ENCODE measurements at regions not wholly inside any gene's neighbourhood (a gene's known extent, or its start where the extent isn't known, plus 50 kb on each side); places are given as distances from the start of the nearest gene placed in this dataset.

DNA sequence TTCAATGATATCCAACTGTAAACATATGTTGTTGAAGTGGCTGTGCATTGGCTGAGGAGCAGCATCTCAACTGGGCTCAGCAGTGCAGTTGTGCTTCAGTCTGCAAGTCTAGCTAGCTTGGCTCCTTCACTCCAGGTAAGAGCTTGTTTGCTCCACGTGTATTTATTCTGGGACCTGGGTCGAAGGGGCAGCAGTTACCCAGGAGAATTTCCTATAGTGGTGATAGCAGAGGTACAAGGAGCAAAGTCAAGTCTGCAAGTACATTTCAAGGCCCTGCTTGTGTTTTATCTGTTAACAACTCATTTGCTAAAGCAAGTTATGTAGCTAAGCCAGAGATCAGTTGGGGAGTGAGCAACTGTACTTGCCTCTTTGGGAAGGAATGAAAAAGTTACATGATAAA is 286.2 kb upstream of the UMPS start:
- no peak overlapping the region for H3K9ac ChIP-seq (replicated peaks in 1 of 4; ENCODE audit: extremely low read depth in 1 of 4, low read depth in 3 of 4, low read length in 3 of 4)
- TF ChIP-seq SP4 (IDR thresholded peaks at IDR 0.05; ENCODE audit: low read length) (no peak), TAF1 (IDR thresholded peaks at IDR 0.05; ENCODE audit: low read depth, low read length) (no peak), RBBP5 (IDR thresholded peaks at IDR 0.05; ENCODE audit: borderline replicate concordance, low read depth, low read length) (no peak), JUN (IDR thresholded peaks at IDR 0.05; ENCODE audit: low read depth, low read length) (no peak), ASH2L (IDR thresholded peaks at IDR 0.05; ENCODE audit: low read length) (no peak)
- no peak overlapping the region for H3K56ac ChIP-seq (replicated peaks; ENCODE audit: insufficient read length, low read depth, low read length)
- H2AK5ac ChIP-seq (ENCODE audit: low read depth, low read length): no peak overlapping the region
- no peak overlapping the region for H4K8ac ChIP-seq (ENCODE audit: extremely low read depth, insufficient read depth, low read length)
- no peak overlapping the region for H3K4me2 ChIP-seq (ENCODE audit: insufficient read depth in 1 of 2, low read depth in 2 of 2, low read length in 2 of 2)
- H3K4me3 ChIP-seq (ENCODE audit: extremely low read depth in 1 of 4, insufficient read depth in 2 of 4, low read depth in 3 of 4, low read length in 4 of 4): no peak overlapping the region
- H4K20me1 ChIP-seq (replicated peaks in 1 of 2; ENCODE audit: control insufficient read depth in 1 of 2, insufficient read depth in 2 of 2, low read length in 2 of 2): no peaks in the 10 kb centered on the region
- no peaks in the 10 kb centered on the region for H3K79me2 ChIP-seq (ENCODE audit: control insufficient read depth in 1 of 2, insufficient read depth in 2 of 2, low read length in 2 of 2)
- no peak overlapping the region for H3K23ac ChIP-seq (ENCODE audit: insufficient read length)
- no peaks in the 10 kb centered on the region for H3K9me3 ChIP-seq (ENCODE audit: insufficient read depth in 2 of 2, low read depth in 1 of 2, low read length in 1 of 2)
- no peaks in the 10 kb centered on the region; the same call in 1 of the 2 replicates for H3K23me2 ChIP-seq (ENCODE audit: low read depth, low read length)
- H3K27ac ChIP-seq (ENCODE audit: low read depth, low read length): no peak overlapping the region
- H3K14ac ChIP-seq (ENCODE audit: insufficient read length): no peak overlapping the region
- FAIRE-seq (no peak), DNase-seq (ENCODE audit: low read depth in 1 of 2, low spot score in 2 of 2) (no peak)
- no peak overlapping the region for H2BK12ac ChIP-seq (ENCODE audit: low read depth, low read length)
- H2BK20ac ChIP-seq (ENCODE audit: low read length): no peak overlapping the region
- H2BK120ac ChIP-seq (replicated peaks; ENCODE audit: low read depth, low read length): no peak overlapping the region
- H2BK15ac ChIP-seq (ENCODE audit: low read length): no peak overlapping the region
- H3K79me1 ChIP-seq (ENCODE audit: low read depth, low read length): no peaks in the 10 kb centered on the region
- no peaks in the 10 kb centered on the region for H3K36me3 ChIP-seq (ENCODE audit: control insufficient read depth in 2 of 4, insufficient read depth in 4 of 4, low read length in 3 of 4)
- H3K27me3 ChIP-seq (replicated peaks in 1 of 4; ENCODE audit: control insufficient read depth in 3 of 4, extremely low read depth in 1 of 4, insufficient read depth in 3 of 4, low read length in 3 of 4): no peaks in the 10 kb centered on the region
- WGBS, 2 experiments (ENCODE audit: extremely low coverage in 1 of 2, insufficient coverage in 1 of 2, insufficient read length in 1 of 2, insufficient replicate concordance in 2 of 2, low coverage in 1 of 2, low lambda C conversion rate in 2 of 2, missing lambda C conversion rate in 1 of 2): 94% methylated on average over 2 of the region's 2 CpGs; no CpG with 5 or more reads in 1 of the 2 experiments
- H2BK5ac ChIP-seq (ENCODE audit: low read depth, low read length): no peak overlapping the region
- H3K4ac ChIP-seq (replicated peaks; ENCODE audit: insufficient read length, low read depth, low read length): no peak overlapping the region
- H4K91ac ChIP-seq (replicated peaks; ENCODE audit: insufficient read length, low read length): no peak overlapping the region
- POLR2A ChIA-PET (ENCODE audit: partially characterized antibody): no interaction called here
- H3K18ac ChIP-seq (ENCODE audit: extremely low read depth, low read length): no peak overlapping the region
- no peak overlapping the region for H2AFZ ChIP-seq (ENCODE audit: low read length)
- peaks cover 0 to 2% (median 0%) of the 10 kb centered on the region in 4 experiments; a peak in 2 of 7 replicates for H3K4me1 ChIP-seq (replicated peaks in 1 of 4; ENCODE audit: control insufficient read depth in 3 of 4, insufficient read depth in 4 of 4, low read length in 3 of 4)
- CTCF ChIA-PET (ENCODE audit: partially characterized antibody): interaction anchor here (0.8 to 2.1 kb wide), 10 partner anchors 9 to 120 kb away, joined by 3 to 9 read pairs (median 4); no protein-coding TSS in a partner anchor
- no peak overlapping the region for H4K5ac ChIP-seq (ENCODE audit: insufficient read length, low read depth, low read length)
